GM21717 (cell line): ENCODE measurements at regions not wholly inside any gene's neighbourhood (a gene's known extent, or its start where the extent isn't known, plus 50 kb on each side); places are given as distances from the start of the nearest gene placed in this dataset.
"Not testable (repeated sequence)": the region's sequence is repeated elsewhere in the genome, so short reads cannot be mapped to it uniquely, and the experiment has no call there.

ENCODE experiments used
- ATAC-seq: cut with Tn5 transposase; IDR thresholded peaks from one replicate; pipeline ENCODE4 v1.9.1; 2021; ENCODE audit warnings: mild to moderate bottlenecking, moderate library complexity; ENCODE audit not compliant: unreplicated experiment

- no peak for ATAC-seq
These were observed 442.5 kb downstream of the SPATA31D1 start for GRCh38 chr9:82431121-82431520.

GRCh38 chr9:82433290-82433931 is 444.8 kb downstream of the SPATA31D1 start:
- not testable (repeated sequence) for ATAC-seq

GRCh38 chr9:82436475-82436874 is 447.9 kb downstream of the SPATA31D1 start:
- no peak for ATAC-seq

GRCh38 chr9:82437183-82437582 is 448.6 kb downstream of the SPATA31D1 start:
- ATAC-seq: not testable (repeated sequence)

- ATAC-seq: no peak
These were observed 450.0 kb downstream of the SPATA31D1 start for GRCh38 chr9:82438581-82438980.

- no peak for ATAC-seq
These were observed 454.7 kb downstream of the SPATA31D1 start for GRCh38 chr9:82443312-82443711.

GRCh38 chr9:82445556-82445955 is 457.0 kb downstream of the SPATA31D1 start:
- ATAC-seq: no peak

- no peak for ATAC-seq
These were observed 458.8 kb downstream of the SPATA31D1 start for GRCh38 chr9:82447343-82447742.

GRCh38 chr9:82449986-82450385 is 461.4 kb downstream of the SPATA31D1 start:
- no peak for ATAC-seq

- no peak for ATAC-seq
These were observed 466.1 kb downstream of the SPATA31D1 start for GRCh38 chr9:82454509-82455190.

GRCh38 chr9:82456642-82457041 is 468.1 kb downstream of the SPATA31D1 start:
- ATAC-seq: no peak

- ATAC-seq: no peak
These were observed 468.7 kb downstream of the SPATA31D1 start for GRCh38 chr9:82457298-82457697.

GRCh38 chr9:82457891-82458290 is 469.3 kb downstream of the SPATA31D1 start:
- ATAC-seq: no peak

GRCh38 chr9:82458296-82458695 is 469.7 kb downstream of the SPATA31D1 start:
- ATAC-seq: no peak

- no peak for ATAC-seq
These were observed 478.2 kb downstream of the SPATA31D1 start for GRCh38 chr9:82466616-82467260.

- ATAC-seq: no peak
These were observed 478.9 kb downstream of the SPATA31D1 start for GRCh38 chr9:82467436-82467835.

GRCh38 chr9:82474235-82474634 is 485.7 kb downstream of the SPATA31D1 start:
- no peak for ATAC-seq

GRCh38 chr9:82475584-82476301 is 487.2 kb downstream of the SPATA31D1 start:
- no peak for ATAC-seq

- no peak for ATAC-seq
These were observed 492.3 kb downstream of the SPATA31D1 start for GRCh38 chr9:82480921-82481320.

- no peak for ATAC-seq
These were observed 499.4 kb downstream of the SPATA31D1 start for GRCh38 chr9:82487935-82488312.
